Activated naive CD8-positive, alpha-beta T cell (primary cell): ENCODE measurements at regions not wholly inside any gene's neighbourhood (a gene's known extent, or its start where the extent isn't known, plus 50 kb on each side); places are given as distances from the start of the nearest gene placed in this dataset.

Experiments
- H3K27ac Mint-ChIP-seq: one replicate; pipeline ENCODE4 v1.8.0; 2021; ENCODE audit warnings: mixed read lengths
- H3K27me3 Mint-ChIP-seq: one replicate; pipeline ENCODE4 v1.8.0; 2021; ENCODE audit warnings: mixed read lengths
- H3K36me3 Mint-ChIP-seq: one replicate; pipeline ENCODE4 v1.8.0; 2021; ENCODE audit warnings: mixed read lengths
- H3K4me1 Mint-ChIP-seq: one replicate; pipeline ENCODE4 v1.8.0; 2021; ENCODE audit warnings: low read depth, mixed read lengths
- H3K4me3 Mint-ChIP-seq: one replicate; pipeline ENCODE4 v1.8.0; 2021; ENCODE audit warnings: mild to moderate bottlenecking, mixed read lengths
- H3K9me3 Mint-ChIP-seq: one replicate; pipeline ENCODE4 v1.8.0; 2021; ENCODE audit warnings: low read depth, mixed read lengths

- Mint-ChIP-seq H3K4me3 (no peak overlapping the region), H3K27me3 (no peaks in the 10 kb centered on the region), H3K27ac (no peak overlapping the region)
These were observed 59.0 kb downstream of the RPS29 start for GRCh38 chr14:49527221-49527620.

GRCh38 chr14:49526101-49526500 is 60.1 kb downstream of the RPS29 start:
- no peak overlapping the region for H3K4me3 Mint-ChIP-seq
- H3K36me3 Mint-ChIP-seq: peaks cover 7% of the 10 kb centered on the region
- H3K4me1 Mint-ChIP-seq: no peaks in the 10 kb centered on the region
- no peak overlapping the region for H3K27ac Mint-ChIP-seq
- H3K27me3 Mint-ChIP-seq: no peaks in the 10 kb centered on the region
- H3K9me3 Mint-ChIP-seq: no peaks in the 10 kb centered on the region

More at GRCh38 chr14:49527221-49527620, 59.0 kb downstream of the RPS29 start:
- H3K9me3 Mint-ChIP-seq: peaks cover under 1% of the 10 kb centered on the region
- H3K4me1 Mint-ChIP-seq: no peaks in the 10 kb centered on the region
- H3K36me3 Mint-ChIP-seq: peaks cover 5% of the 10 kb centered on the region

GRCh38 chr14:49516286-49516685 is 69.9 kb downstream of the RPS29 start:
- Mint-ChIP-seq H3K9me3 (no peaks in the 10 kb centered on the region), H3K4me1 (no peaks in the 10 kb centered on the region), H3K27me3 (peaks cover 1% of the 10 kb centered on the region), H3K36me3 (no peaks in the 10 kb centered on the region), H3K27ac (no peak overlapping the region), H3K4me3 (no peak overlapping the region)

GRCh38 chr14:49512571-49512970 is 73.6 kb downstream of the RPS29 start:
- Mint-ChIP-seq H3K4me3 (no peak overlapping the region), H3K36me3 (peaks cover 3% of the 10 kb centered on the region)

DNA sequence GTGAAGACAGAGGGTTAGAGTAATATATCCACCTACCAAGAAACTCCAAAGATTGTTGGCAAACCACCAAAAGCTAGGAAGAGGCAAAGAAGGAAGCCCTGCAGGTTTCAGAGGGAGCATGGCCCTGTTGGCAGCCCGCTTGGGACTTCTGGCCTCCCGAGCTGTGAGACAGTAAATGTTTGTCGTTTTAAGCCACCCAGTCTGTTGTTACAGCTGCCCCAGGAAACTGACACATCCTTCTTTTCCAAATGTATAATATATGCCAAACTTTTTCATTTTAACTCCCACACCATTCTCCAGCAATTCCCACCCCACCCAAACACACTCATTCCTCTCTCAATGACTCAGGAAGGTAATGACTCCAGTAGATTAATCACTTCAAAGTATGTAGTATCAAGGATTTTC is 74.0 kb downstream of the RPS29 start:
- Mint-ChIP-seq H3K27me3 (no peaks in the 10 kb centered on the region), H3K4me1 (no peaks in the 10 kb centered on the region), H3K36me3 (peaks cover 3% of the 10 kb centered on the region), H3K4me3 (no peak overlapping the region), H3K27ac (no peak overlapping the region), H3K9me3 (no peaks in the 10 kb centered on the region)

More at GRCh38 chr14:49512571-49512970, 73.6 kb downstream of the RPS29 start:
- Mint-ChIP-seq H3K4me1 (no peaks in the 10 kb centered on the region), H3K9me3 (no peaks in the 10 kb centered on the region), H3K27ac (no peak overlapping the region), H3K27me3 (no peaks in the 10 kb centered on the region)

GRCh38 chr14:49508124-49508523 is 78.1 kb downstream of the RPS29 start:
- Mint-ChIP-seq H3K4me1 (no peaks in the 10 kb centered on the region), H3K27ac (no peak overlapping the region), H3K9me3 (no peaks in the 10 kb centered on the region), H3K27me3 (peaks cover 4% of the 10 kb centered on the region), H3K36me3 (peaks cover 3% of the 10 kb centered on the region), H3K4me3 (no peak overlapping the region)

GRCh38 chr14:49506650-49507049 is 79.5 kb downstream of the RPS29 start:
- Mint-ChIP-seq H3K4me1 (no peaks in the 10 kb centered on the region), H3K9me3 (no peaks in the 10 kb centered on the region), H3K27me3 (peaks cover 8% of the 10 kb centered on the region), H3K27ac (no peak overlapping the region), H3K4me3 (no peak overlapping the region), H3K36me3 (peaks cover 3% of the 10 kb centered on the region)

- peaks cover 10% of the 10 kb centered on the region for H3K27me3 Mint-ChIP-seq
- no peak overlapping the region for H3K27ac Mint-ChIP-seq
- H3K36me3 Mint-ChIP-seq: peaks cover 3% of the 10 kb centered on the region
- no peaks in the 10 kb centered on the region for H3K9me3 Mint-ChIP-seq
- H3K4me3 Mint-ChIP-seq: no peak overlapping the region
- H3K4me1 Mint-ChIP-seq: no peaks in the 10 kb centered on the region
These were observed 81.0 kb downstream of the RPS29 start for GRCh38 chr14:49505041-49505766.

- Mint-ChIP-seq H3K4me3 (no peak overlapping the region), H3K27ac (no peak overlapping the region), H3K9me3 (no peaks in the 10 kb centered on the region), H3K27me3 (peaks cover 15% of the 10 kb centered on the region), H3K36me3 (no peaks in the 10 kb centered on the region), H3K4me1 (no peaks in the 10 kb centered on the region)
These were observed 88.3 kb downstream of the RPS29 start for GRCh38 chr14:49497725-49498348.

DNA sequence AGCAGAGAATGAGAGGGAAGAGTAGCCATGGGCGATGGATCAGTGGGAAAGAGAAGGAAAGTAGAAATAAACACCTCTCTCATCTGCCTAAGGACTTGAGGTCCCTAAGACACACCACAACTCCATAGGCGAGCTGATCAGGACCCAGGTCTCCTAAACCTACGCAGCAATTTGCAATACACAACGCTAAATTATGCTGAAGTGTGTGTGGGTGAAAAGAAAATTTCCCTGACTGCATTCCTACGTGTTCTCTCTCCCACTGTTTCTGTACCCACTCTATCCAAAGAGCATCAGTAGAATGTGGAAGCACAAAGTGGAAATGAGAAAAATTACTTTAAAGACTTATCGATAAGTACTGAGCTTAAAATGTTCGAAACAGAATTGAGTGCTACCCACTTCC is 88.9 kb downstream of the RPS29 start:
- peaks cover 15% of the 10 kb centered on the region for H3K27me3 Mint-ChIP-seq
- no peak overlapping the region for H3K27ac Mint-ChIP-seq
- H3K4me3 Mint-ChIP-seq: no peak overlapping the region

GRCh38 chr14:49494836-49495235 is 91.3 kb downstream of the RPS29 start:
- H3K4me1 Mint-ChIP-seq: no peaks in the 10 kb centered on the region
- no peak overlapping the region for H3K4me3 Mint-ChIP-seq
- no peaks in the 10 kb centered on the region for H3K36me3 Mint-ChIP-seq
- peaks cover 5% of the 10 kb centered on the region for H3K27me3 Mint-ChIP-seq
- H3K9me3 Mint-ChIP-seq: no peaks in the 10 kb centered on the region
- no peak overlapping the region for H3K27ac Mint-ChIP-seq

More for the DNA sequence above, 88.9 kb downstream of the RPS29 start:
- Mint-ChIP-seq H3K36me3 (no peaks in the 10 kb centered on the region), H3K4me1 (no peaks in the 10 kb centered on the region), H3K9me3 (no peaks in the 10 kb centered on the region)

- Mint-ChIP-seq H3K9me3 (no peaks in the 10 kb centered on the region), H3K4me3 (no peak overlapping the region), H3K4me1 (no peaks in the 10 kb centered on the region), H3K27me3 (peaks cover 1% of the 10 kb centered on the region), H3K27ac (no peak overlapping the region), H3K36me3 (no peaks in the 10 kb centered on the region)
These were observed 92.6 kb downstream of the RPS29 start for GRCh38 chr14:49493557-49493956.

- H3K4me1 Mint-ChIP-seq: no peaks in the 10 kb centered on the region
- H3K27ac Mint-ChIP-seq: no peak overlapping the region
- no peaks in the 10 kb centered on the region for H3K27me3 Mint-ChIP-seq
- peaks cover 3% of the 10 kb centered on the region for H3K9me3 Mint-ChIP-seq
- no peak overlapping the region for H3K4me3 Mint-ChIP-seq
- H3K36me3 Mint-ChIP-seq: no peaks in the 10 kb centered on the region
These were observed 94.0 kb downstream of the RPS29 start for GRCh38 chr14:49492151-49492550.

GRCh38 chr14:49489341-49489740 is 96.8 kb downstream of the RPS29 start:
- H3K36me3 Mint-ChIP-seq: no peaks in the 10 kb centered on the region
- no peaks in the 10 kb centered on the region for H3K27me3 Mint-ChIP-seq
- no peak overlapping the region for H3K4me3 Mint-ChIP-seq
- no peak overlapping the region for H3K27ac Mint-ChIP-seq
- H3K4me1 Mint-ChIP-seq: no peaks in the 10 kb centered on the region
- peaks cover 3% of the 10 kb centered on the region for H3K9me3 Mint-ChIP-seq

DNA sequence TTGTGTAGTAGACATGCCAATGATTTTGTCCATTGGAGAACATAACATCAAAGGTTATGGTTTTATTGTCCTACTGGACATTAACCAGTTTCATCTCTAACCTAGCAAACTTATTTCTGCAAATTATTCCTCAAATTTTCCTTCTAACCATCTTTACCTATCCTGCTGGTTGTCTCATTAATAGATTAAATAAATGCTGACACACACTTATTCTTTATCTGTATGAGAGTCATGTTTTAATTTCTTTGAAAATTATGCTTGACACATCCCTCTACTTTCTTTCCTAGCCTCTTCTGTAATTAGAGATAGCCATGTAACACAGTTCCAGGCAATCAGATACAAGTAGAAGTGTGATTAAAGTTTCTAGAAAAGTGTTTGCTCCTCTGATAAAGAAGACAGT is 98.9 kb downstream of the RPS29 start:
- Mint-ChIP-seq H3K9me3 (peaks cover 3% of the 10 kb centered on the region), H3K4me3 (no peak overlapping the region), H3K4me1 (no peaks in the 10 kb centered on the region), H3K36me3 (peaks cover 2% of the 10 kb centered on the region), H3K27me3 (no peaks in the 10 kb centered on the region), H3K27ac (no peak overlapping the region)

- Mint-ChIP-seq H3K4me3 (no peak overlapping the region), H3K27ac (no peak overlapping the region), H3K4me1 (no peaks in the 10 kb centered on the region), H3K9me3 (peaks cover 8% of the 10 kb centered on the region), H3K36me3 (peaks cover 8% of the 10 kb centered on the region), H3K27me3 (no peaks in the 10 kb centered on the region)
These were observed 100.9 kb downstream of the RPS29 start for GRCh38 chr14:49485290-49485689.
